ENCODE measurements at regions not wholly inside any gene's neighbourhood (a gene's known extent, or its start where the extent isn't known, plus 50 kb on each side); places are given as distances from the start of the nearest gene placed in this dataset.

DNA sequence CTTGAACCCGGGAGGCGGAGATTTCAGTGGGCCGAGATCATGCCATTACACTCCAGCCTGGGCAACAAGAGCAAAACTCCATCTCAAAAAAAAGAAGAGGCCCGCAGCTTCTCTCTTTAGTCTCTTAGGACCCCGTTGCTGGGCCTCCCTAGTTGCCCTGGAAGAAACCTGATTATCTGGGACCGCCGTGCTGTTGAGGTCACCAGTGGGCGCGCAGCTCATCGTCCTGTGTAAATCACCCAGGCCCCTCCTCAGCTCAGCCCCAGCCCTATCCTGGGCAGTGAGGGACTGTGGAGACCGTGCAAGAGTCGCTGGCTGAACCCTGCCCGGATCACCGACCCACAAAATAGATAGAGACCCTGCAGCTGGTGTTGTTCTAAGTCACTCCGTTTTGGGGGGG lies 85.0 kb downstream of the UNCX start:
- peak in 3 of 10 donors; percentile 46 to 70 (median 46) for DNase-seq
- intact Hi-C loops (cut with DNase I), result no loop called here

GRCh38 chr7:1318051-1318450 lies 85.4 kb downstream of the UNCX start:
- peak in 3 of 10 donors; percentile 12 to 62 (median 44) for DNase-seq
- intact Hi-C loops (cut with DNase I), result no loop called here

GRCh38 chr7:1318661-1319060 lies 86.0 kb downstream of the UNCX start:
- peak in 3 of 10 donors; percentile 46 to 81 (median 64) for DNase-seq

DNA sequence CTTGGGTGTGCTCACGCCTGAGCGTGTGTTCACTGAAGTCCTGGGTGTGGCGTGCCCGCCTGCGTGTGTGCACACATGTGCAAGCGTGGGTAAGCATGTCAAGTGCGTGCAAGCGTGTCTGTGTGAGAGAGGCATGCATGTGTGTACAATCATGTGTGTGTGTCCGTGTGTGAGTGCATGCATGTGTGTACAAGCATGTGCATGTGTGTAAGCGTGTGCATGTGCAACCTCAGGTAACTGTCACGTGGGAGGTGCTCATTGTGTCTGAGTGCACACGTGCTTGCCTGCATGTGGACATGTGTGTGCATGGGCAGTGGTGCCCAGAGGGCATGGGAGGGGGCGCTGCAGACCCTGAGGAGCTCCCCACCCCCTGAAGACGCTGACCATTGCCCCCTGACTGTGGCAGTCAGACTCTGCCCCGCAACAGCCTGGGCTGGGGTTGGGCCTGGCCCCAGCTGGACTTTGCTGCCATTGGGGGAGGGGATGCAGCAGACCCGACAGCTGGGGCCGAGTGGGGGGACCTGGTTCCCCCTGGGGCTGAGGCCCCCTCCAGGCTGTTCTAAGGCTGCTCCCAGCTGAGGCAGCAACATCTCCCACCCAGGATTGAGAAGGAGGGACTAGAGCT lies 88.1 kb downstream of the UNCX start:
- intact Hi-C loops (cut with DNase I), result no loop called here
- DNase-seq, result peak in 3 of 10 donors; percentile 52 to 72 (median 54)

More at GRCh38 chr7:1318661-1319060, 86.0 kb downstream of the UNCX start:
- intact Hi-C loops (cut with DNase I), result no loop called here

GRCh38 chr7:1321411-1322239 lies 89.0 kb downstream of the UNCX start:
- intact Hi-C loops (cut with DNase I), result no loop called here
- peak in 3 of 10 donors; percentile 65 to 83 (median 77) for DNase-seq

GRCh38 chr7:1322240-1323110 lies 89.8 kb downstream of the UNCX start:
- intact Hi-C loops (cut with DNase I), result no loop called here
- DNase-seq, result peak in 3 of 10 donors; percentile 55 to 68 (median 60)

- intact Hi-C loops (cut with DNase I), result no loop called here
- DNase-seq, result peak in 7 of 10 donors; percentile 23 to 91 (median 67)
Observed at GRCh38 chr7:1323178-1324027, 90.7 kb downstream of the UNCX start.

DNA sequence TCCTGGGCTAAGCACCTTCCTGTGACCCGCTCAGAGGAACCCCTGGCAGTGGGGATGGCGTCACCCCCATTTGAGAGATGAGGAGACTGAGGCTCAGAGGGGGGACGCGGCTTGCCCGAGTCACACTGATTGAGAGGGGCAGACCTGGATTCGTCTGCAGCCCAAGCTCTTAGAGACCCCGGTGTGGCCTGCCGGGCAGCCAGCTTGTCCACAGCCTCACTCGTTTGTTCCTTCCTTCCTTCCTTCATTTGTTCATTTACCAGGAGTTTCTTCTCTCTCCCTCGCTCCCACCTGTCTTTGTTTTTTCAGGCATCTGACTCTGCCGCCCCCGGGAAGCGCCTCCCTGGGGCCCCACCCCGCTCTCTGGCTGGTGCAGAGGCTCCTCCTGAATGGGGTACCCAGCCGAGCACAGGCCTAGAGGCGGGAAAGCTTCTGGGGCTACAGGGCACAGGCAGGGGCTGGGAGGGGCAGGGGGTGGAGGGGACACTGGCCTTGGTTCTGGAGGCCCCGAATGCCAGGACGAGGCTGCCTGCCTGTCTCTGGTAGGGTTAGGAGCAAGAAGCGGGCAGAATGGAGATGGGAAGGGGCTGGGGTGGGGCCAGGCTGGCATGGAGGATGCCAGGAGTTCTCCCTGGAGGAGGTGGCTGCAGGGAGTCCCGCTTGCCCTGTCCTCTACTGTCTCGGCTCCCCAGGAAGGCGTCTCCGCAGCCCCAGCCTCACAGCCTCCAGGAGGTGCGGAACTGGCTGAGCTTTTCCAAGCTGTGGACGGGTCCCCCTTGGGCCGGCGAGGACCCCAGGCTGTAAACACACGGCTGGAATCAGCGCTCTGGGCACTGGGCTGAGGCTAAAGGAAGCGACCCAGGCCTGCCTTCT lies 91.6 kb downstream of the UNCX start:
- peak in 4 of 10 donors; percentile 16 to 75 (median 66) for DNase-seq
- intact Hi-C loops (cut with DNase I), result no loop called here

GRCh38 chr7:1325246-1325645 lies 92.6 kb downstream of the UNCX start:
- DNase-seq, result peak in 4 of 10 donors; percentile 6 to 81 (median 58)

DNA sequence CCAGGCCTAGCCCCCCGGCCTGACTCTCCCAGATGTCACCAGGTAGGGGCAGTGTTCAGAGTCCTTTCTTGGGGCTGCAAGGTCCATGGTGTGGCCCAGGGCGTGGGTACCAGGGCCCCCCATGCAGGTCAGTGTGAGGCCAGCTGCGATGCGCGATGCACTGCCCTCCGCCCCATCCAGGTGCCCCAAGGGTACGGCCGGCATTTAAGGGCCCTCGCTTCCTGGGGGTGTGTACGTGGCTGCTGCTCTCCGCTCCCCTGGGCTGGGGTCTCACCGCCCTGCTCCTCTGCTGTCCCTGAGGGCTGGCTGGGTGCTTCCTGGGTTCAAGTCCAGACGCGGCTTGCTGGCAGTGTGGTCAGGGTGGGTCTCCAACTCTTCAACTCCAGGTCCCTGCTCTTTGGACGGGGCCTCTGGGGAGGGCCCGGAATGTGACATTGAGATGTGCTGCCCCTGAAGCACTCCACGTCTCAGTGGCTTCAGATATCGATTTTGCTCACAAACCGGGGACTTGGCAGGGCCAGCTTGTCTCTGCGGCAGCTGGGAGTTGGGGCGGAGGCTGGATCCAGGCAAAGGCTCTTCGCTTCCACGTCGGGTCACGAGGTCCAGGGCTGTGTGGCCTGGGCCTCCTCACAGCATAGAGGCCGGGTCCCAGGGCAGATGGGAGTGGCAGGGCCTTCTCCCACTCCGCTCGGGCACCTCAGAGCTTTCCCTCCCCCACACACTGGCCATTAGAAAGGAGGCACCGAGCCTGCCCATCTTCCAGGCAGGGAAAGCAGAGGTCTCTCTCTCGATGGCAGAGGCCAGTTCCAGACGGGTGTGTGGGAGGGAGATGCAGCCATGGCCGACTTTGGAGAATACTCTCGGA lies 93.2 kb downstream of the UNCX start:
- peak in 3 of 10 donors; percentile 53 to 62 (median 61) for DNase-seq
- intact Hi-C loops (cut with DNase I), result no loop called here

More at GRCh38 chr7:1325246-1325645, 92.6 kb downstream of the UNCX start:
- intact Hi-C loops (cut with DNase I), result no loop called here

GRCh38 chr7:1326511-1326785 lies 93.8 kb downstream of the UNCX start:
- intact Hi-C loops (cut with DNase I), result no loop called here
- peak in 1 of 10 donors; percentile 38 for DNase-seq

DNA sequence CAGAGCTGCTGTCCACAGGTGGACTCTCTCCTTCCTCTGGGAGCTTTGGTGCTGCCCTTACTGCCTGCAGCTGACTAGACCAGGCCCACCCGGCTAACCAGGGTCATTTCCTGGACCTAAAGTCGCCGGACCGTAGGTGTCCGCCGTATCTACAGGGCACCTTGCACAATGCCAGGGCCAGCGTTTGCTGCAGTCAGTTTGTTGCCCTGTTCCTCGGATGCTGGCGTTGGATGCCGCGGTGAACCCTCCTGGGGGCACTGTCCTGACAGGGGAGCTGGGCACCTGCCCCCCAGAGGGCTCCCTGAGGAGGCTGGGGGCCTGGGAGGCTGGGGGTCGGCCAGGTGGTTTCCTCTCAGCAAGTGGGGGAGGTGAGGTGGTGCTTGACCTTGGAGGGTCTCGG lies 96.6 kb downstream of the UNCX start:
- intact Hi-C loops (cut with DNase I), result no loop called here

DNA sequence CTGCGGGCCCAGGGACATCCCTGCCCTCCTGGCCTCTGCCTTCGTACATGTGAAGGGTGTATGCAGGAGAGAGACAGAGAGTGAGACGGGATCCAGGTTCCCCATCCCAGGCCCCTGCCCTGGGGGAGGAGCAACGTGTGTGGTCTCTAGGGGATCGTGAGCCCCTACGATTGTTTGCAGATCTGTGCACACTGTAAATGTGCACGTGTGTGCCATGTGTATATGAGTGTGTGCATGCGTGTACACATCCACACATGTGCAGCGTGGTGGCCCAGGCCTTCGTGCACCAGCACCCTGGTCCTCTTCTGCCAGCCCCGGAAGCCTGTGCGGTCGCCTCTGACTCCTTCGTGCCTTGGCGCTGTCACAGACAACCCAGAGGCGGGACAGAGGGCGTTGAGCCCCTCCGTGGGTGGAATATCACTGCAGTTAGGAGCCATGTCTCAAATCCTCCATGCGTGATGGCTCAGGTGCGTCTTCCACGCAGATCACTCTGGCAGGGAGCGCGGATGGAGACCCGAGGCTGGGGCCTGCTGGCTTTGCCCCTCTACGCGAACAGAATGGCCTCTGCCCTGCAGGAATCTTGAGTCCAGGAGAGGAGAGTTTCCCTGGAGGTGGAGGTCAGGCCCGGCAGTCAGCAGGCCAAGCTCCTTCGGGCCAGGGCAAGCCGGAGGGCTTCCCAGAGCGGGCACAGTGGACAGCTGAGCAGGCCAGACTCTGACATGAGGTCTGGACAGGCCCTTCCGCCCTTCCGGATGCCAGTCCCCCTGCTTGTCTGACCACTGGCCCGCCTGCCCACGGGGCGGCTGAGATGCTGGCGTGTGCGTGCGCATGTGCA lies 97.5 kb downstream of the UNCX start:
- intact Hi-C loops (cut with DNase I), result no loop called here

More for the DNA sequence above, 96.6 kb downstream of the UNCX start:
- DNase-seq, result peak in 3 of 10 donors; percentile 39 to 65 (median 55)

DNA sequence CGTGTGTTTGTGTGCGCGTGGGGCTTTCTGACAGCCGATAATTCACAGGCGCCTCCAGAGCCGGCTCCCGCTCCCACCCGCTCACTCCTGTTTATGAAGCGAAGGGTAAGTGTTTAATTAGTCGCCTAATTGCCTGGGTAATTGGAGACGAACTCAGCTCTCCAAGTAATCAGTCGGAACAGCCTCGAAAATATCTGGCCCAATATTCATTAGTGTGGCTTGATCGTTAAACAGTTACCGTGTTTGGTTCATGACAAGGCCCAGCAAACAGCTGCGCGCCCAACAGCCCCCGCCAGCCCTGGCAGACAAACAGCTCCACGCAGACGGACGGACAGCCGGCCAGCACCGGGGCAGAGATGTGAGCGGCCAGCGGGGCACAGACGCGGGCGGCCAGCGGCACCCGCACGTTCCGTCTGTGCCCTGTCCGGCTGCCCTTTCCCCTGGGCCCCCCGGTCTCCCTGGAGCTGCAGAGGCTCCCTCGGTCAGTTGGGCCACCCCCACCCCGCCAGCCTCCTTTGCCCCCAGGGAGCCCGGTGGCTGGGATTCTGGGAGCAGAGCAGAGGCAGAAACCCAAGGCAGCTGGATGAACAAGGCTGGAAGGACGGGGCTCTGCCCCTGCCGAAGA lies 98.2 kb downstream of the UNCX start:
- peak in 3 of 10 donors; percentile 52 to 81 (median 70) for DNase-seq
- intact Hi-C loops (cut with DNase I), result no loop called here

More for the DNA sequence above, 97.5 kb downstream of the UNCX start:
- DNase-seq, result peak in 3 of 10 donors; percentile 55 to 79 (median 77)

DNA sequence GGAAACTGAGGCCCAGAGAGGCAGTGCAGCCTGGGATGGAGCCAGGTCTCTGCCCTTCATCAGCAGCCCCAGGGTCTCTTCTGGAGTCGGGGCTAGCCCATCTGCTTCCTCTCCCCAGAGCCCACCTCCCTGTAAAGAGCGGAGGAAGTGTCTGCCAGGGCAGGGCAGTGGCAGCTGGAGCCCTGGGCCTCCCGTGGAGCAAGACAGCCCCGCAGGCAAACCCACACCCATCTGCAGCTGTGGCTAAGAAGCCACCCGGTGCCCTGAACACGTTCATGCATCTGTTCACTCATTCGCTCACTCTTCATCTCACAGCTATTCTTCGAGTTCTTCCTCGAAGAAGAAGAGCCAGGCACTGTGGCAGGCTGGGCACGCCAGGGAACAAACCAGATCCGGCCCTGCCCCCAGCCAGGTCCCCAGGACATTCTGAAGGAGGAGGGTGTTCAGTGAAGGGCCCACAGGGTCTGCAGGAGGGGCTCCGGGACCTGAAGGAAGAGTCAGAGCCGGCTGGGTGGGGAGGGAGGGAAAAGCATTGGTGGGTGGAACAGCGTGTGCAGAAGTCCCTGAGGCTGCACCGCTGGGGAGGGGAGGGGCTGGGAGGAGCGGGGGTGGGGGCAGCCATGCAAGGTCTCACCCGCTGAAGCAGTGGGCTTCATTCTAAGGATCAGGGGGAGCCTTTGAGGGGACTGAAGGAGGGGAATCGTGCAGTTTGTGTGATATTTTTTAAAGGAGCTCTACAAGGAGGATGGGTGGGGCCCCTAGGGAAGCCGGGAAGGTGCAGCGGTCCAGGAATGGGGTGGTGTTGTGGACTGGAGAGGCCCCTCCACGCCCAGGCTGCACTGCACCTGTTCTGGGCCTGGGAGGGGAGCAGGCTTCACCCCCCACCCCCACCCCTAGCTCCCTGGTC lies 99.1 kb downstream of the UNCX start:
- intact Hi-C loops (cut with DNase I), result no loop called here
- peak in 3 of 10 donors; percentile 34 to 59 (median 37) for DNase-seq
